Liver (tissue), 8 donors: ENCODE measurements at regions not wholly inside any gene's neighbourhood (a gene's known extent, or its start where the extent isn't known, plus 50 kb on each side); places are given as distances from the start of the nearest gene placed in this dataset.

ENCODE experiments used
- DNase-seq: peaks from one replicate; pipeline ENCODE4 v3.0.0-alpha.2; 2017; ENCODE audit warnings: low spot score
- H3K27ac ChIP-seq, 2 donors: one replicate each; pipeline ENCODE4 v1.7.0; 2013; ENCODE audit warnings: inconsistent platforms in 2 of 2, low read length in 2 of 2, control low read depth in 1 of 2, low read depth in 1 of 2, mild to moderate bottlenecking in 1 of 2
- H3K27me3 ChIP-seq, 4 donors: one replicate each; pipeline versions ENCODE4 v1.6.1 to v1.7.0; 2013; ENCODE audit warnings: low read length in 3 of 4, inconsistent platforms in 1 of 4, mild to moderate bottlenecking in 1 of 4, moderate library complexity in 1 of 4; ENCODE audit not compliant: control insufficient read depth in 4 of 4, insufficient read depth in 4 of 4
- H3K36me3 ChIP-seq, 4 donors: one replicate each; pipeline versions ENCODE4 v1.6.1 to v1.7.0; 2013; ENCODE audit warnings: low read length in 3 of 4, mild to moderate bottlenecking in 3 of 4, low read depth in 1 of 4, moderate library complexity in 1 of 4; ENCODE audit not compliant: control insufficient read depth in 4 of 4, insufficient read depth in 3 of 4
- H3K4me1 ChIP-seq, 4 donors: one replicate each; pipeline versions ENCODE4 v1.6.1 to v1.7.0; 2013; ENCODE audit warnings: low read length in 3 of 4, mild to moderate bottlenecking in 3 of 4, moderate library complexity in 1 of 4; ENCODE audit not compliant: control insufficient read depth in 4 of 4, insufficient read depth in 4 of 4
- H3K4me3 ChIP-seq, 3 donors: one replicate each; pipeline versions ENCODE4 v1.6.1 to v1.7.0; 2013; ENCODE audit warnings: low read length in 3 of 3, control low read depth in 1 of 3, low read depth in 1 of 3, mild to moderate bottlenecking in 1 of 3
- H3K9ac ChIP-seq, 2 donors: one replicate each; pipeline ENCODE4 v1.7.0; 2013; ENCODE audit warnings: low read length in 2 of 2, mild to moderate bottlenecking in 2 of 2, moderate library complexity in 2 of 2, control low read depth in 1 of 2, low read depth in 1 of 2
- H3K9me3 ChIP-seq, 4 donors: one replicate each; pipeline versions ENCODE4 v1.6.1 to v1.7.0; 2013; ENCODE audit warnings: low read length in 3 of 4; ENCODE audit not compliant: control insufficient read depth in 4 of 4
- FOXA1 ChIP-seq: IDR thresholded peaks from 2 replicates; pipeline ENCODE4 v1.6.1; 2016; ENCODE audit warnings: antibody characterized with exemption
- FOXA2 ChIP-seq: IDR thresholded peaks from 2 replicates; pipeline ENCODE4 v1.6.1; 2016; ENCODE audit warnings: antibody characterized with exemption
- GABPA ChIP-seq, 2 donors: IDR thresholded peaks in 1 of 2; conservative IDR thresholded peaks in 1 of 2; 2 replicates each; pipeline ENCODE4 v1.6.1; 2016; ENCODE audit warnings: antibody characterized with exemption in 2 of 2, mild to moderate bottlenecking in 1 of 2, moderate library complexity in 1 of 2
- JUND ChIP-seq, 2 donors: IDR thresholded peaks; 2 replicates each; pipeline ENCODE4 v1.6.1; 2016; ENCODE audit warnings: antibody characterized with exemption in 2 of 2
- NR2F2 ChIP-seq: IDR thresholded peaks from 2 replicates; pipeline ENCODE4 v1.6.1; 2016; ENCODE audit warnings: antibody characterized with exemption
- RAD21 ChIP-seq, 2 donors: IDR thresholded peaks; 2 replicates each; pipeline ENCODE4 v1.6.1; 2016; ENCODE audit warnings: antibody characterized with exemption in 2 of 2, mild to moderate bottlenecking in 2 of 2
- REST ChIP-seq: IDR thresholded peaks from 2 replicates; pipeline ENCODE4 v1.6.1; 2016; ENCODE audit warnings: antibody characterized with exemption, mild to moderate bottlenecking
- RXRA ChIP-seq, 2 donors: IDR thresholded peaks; 2 replicates each; pipeline ENCODE4 v1.6.1; 2017 to 2018; ENCODE audit warnings: antibody characterized with exemption in 2 of 2, mild to moderate bottlenecking in 1 of 2
- SP1 ChIP-seq: IDR thresholded peaks from 2 replicates; pipeline ENCODE4 v1.6.1; 2018; ENCODE audit warnings: antibody characterized with exemption, mild to moderate bottlenecking
- TAF1 ChIP-seq: conservative IDR thresholded peaks from 2 replicates; pipeline ENCODE4 v1.6.1; 2016; ENCODE audit warnings: antibody characterized with exemption, mild to moderate bottlenecking
- YY1 ChIP-seq: IDR thresholded peaks from 2 replicates; pipeline ENCODE4 v1.6.1; 2016; ENCODE audit warnings: antibody characterized with exemption, mild to moderate bottlenecking
- WGBS: extraction: QIAGEN DNeasy Blood & Tissue Kit; methylation state at CpG from one replicate; pipeline ENCODE4 v1.1.7; 2013; 5-methylcytosine and 5-hydroxymethylcytosine counted together
- TF ChIP-seq, protein P1 (sequence below): IDR thresholded peaks from 2 replicates; pipeline ENCODE4 v1.6.1; 2016; ENCODE audit warnings: antibody characterized with exemption
- TF ChIP-seq, protein P2 (sequence below): fragments of 150-350 bp; IDR thresholded peaks from 2 replicates; pipeline ENCODE4 v1.5.1; 2017; ENCODE audit warnings: improper control_type of control experiment, low read depth, low read length; ENCODE audit not compliant: missing input control
- TF ChIP-seq, protein P3 (sequence below): IDR thresholded peaks from 2 replicates; pipeline ENCODE4 v1.6.1; 2016; ENCODE audit warnings: antibody characterized with exemption
- donor health status: healthy.
- donor health status: healthy.
- donor health status: healthy.
- donor health status: healthy.
- donor health status: healthy.

GRCh38 chr5:108556441-108557145, 174.7 kb upstream of the FBXL17 start:
- no peaks in the 10 kb centered on the region for H3K36me3 ChIP-seq
- no peaks in the 10 kb centered on the region for H3K4me1 ChIP-seq
- no peak overlapping the region for H3K9ac ChIP-seq
- TF ChIP-seq YY1 (no peak), REST (no peak), RXRA (IDR thresholded peaks at IDR 0.05) (no peak), FOXA1 (no peak), FOXA2 (no peak)
- no peak for DNase-seq
- H3K4me3 ChIP-seq = no peak overlapping the region
- no peaks in the 10 kb centered on the region for H3K27me3 ChIP-seq
- WGBS = 75% methylated on average over 5 of the region's 5 CpGs
- no peaks in the 10 kb centered on the region for H3K9me3 ChIP-seq
- H3K27ac ChIP-seq = no peak overlapping the region

- H3K4me1 ChIP-seq = no peaks in the 10 kb centered on the region
- H3K27me3 ChIP-seq = no peaks in the 10 kb centered on the region
- no peak overlapping the region for H3K27ac ChIP-seq
- H3K9me3 ChIP-seq = no peaks in the 10 kb centered on the region
- no peak overlapping the region for H3K4me3 ChIP-seq
- TF ChIP-seq, protein P1, sequence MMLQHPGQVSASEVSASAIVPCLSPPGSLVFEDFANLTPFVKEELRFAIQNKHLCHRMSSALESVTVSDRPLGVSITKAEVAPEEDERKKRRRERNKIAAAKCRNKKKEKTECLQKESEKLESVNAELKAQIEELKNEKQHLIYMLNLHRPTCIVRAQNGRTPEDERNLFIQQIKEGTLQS = no peak
- TF ChIP-seq RAD21 (IDR thresholded peaks at IDR 0.05) (no peak), NR2F2 (no peak), GABPA (IDR thresholded peaks at IDR 0.05 in 1 of 2, conservative IDR thresholded peaks at IDR 0.05 in 1 of 2) (no peak), YY1 (no peak), TAF1 (no peak), JUND (IDR thresholded peaks at IDR 0.05) (no peak), SP1 (no peak), REST (no peak)
- TF ChIP-seq, protein P2, sequence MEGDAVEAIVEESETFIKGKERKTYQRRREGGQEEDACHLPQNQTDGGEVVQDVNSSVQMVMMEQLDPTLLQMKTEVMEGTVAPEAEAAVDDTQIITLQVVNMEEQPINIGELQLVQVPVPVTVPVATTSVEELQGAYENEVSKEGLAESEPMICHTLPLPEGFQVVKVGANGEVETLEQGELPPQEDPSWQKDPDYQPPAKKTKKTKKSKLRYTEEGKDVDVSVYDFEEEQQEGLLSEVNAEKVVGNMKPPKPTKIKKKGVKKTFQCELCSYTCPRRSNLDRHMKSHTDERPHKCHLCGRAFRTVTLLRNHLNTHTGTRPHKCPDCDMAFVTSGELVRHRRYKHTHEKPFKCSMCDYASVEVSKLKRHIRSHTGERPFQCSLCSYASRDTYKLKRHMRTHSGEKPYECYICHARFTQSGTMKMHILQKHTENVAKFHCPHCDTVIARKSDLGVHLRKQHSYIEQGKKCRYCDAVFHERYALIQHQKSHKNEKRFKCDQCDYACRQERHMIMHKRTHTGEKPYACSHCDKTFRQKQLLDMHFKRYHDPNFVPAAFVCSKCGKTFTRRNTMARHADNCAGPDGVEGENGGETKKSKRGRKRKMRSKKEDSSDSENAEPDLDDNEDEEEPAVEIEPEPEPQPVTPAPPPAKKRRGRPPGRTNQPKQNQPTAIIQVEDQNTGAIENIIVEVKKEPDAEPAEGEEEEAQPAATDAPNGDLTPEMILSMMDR = no peak
- TF ChIP-seq, protein P3, sequence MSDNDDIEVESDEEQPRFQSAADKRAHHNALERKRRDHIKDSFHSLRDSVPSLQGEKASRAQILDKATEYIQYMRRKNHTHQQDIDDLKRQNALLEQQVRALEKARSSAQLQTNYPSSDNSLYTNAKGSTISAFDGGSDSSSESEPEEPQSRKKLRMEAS = no peak
- no peak for DNase-seq
- no peaks in the 10 kb centered on the region for H3K36me3 ChIP-seq
- 71% methylated on average over 10 of the region's 10 CpGs for WGBS
- H3K9ac ChIP-seq = no peak overlapping the region
Observed at GRCh38 chr5:108548684-108549596, 167.0 kb upstream of the FBXL17 start.
